Fibroblast of lung (primary cell): ENCODE measurements at regions not wholly inside any gene's neighbourhood (a gene's known extent, or its start where the extent isn't known, plus 50 kb on each side); places are given as distances from the start of the nearest gene placed in this dataset.
A peak's percentile ranks its signal among the peaks of the same experiment; 100 is the strongest.

Source experiments
- DNase-seq, 2 donors: peaks; one replicate each; pipeline versions ENCODE4 v3.0.0 to v3.0.0-alpha.2; 2010; ENCODE audit warnings: low read depth in 2 of 2
- H2AFZ ChIP-seq: 2 replicates; pipeline ENCODE4 v1.5.1; 2012; ENCODE audit warnings: low read length, control low read depth, inconsistent platforms
- H3K27ac ChIP-seq: 2 replicates; pipeline ENCODE4 v1.5.1; 2011; ENCODE audit warnings: low read length, control low read depth; ENCODE audit not compliant: insufficient read depth
- H3K27me3 ChIP-seq: 2 replicates; pipeline ENCODE4 v1.5.1; 2011; ENCODE audit warnings: mild to moderate bottlenecking, low read length; ENCODE audit not compliant: control insufficient read depth, insufficient read depth
- H3K36me3 ChIP-seq: 2 replicates; pipeline ENCODE4 v1.5.1; 2011; ENCODE audit warnings: low read length; ENCODE audit not compliant: control insufficient read depth, insufficient read depth
- H3K4me1 ChIP-seq: 2 replicates; pipeline ENCODE4 v1.5.1; 2011; ENCODE audit warnings: low read length; ENCODE audit not compliant: control insufficient read depth, insufficient read depth; ENCODE audit errors: extremely low read depth
- H3K4me2 ChIP-seq: 2 replicates; pipeline ENCODE4 v1.5.1; 2011; ENCODE audit warnings: low read length, control low read depth; ENCODE audit not compliant: insufficient read depth; ENCODE audit errors: extremely low read depth
- H3K4me3 ChIP-seq, 4 experiments: fragments of 200-600 bp in 1 of 4; sonication (generic) in 1 of 4; replicated peaks in 1 of 4; 2 replicates each; pipeline ENCODE4 v1.5.1; 2011 to 2016; ENCODE audit warnings: low read length in 4 of 4, low read depth in 3 of 4, mild to moderate bottlenecking in 3 of 4, control low read depth in 2 of 4, inconsistent platforms in 1 of 4, mixed read lengths in 1 of 4; ENCODE audit not compliant: insufficient read depth in 1 of 4; ENCODE audit errors: control extremely low read depth in 1 of 4
- H3K79me2 ChIP-seq: 2 replicates; pipeline ENCODE4 v1.5.1; 2012; ENCODE audit warnings: mild to moderate bottlenecking, low read length, inconsistent platforms; ENCODE audit not compliant: control insufficient read depth, insufficient read depth
- H3K9ac ChIP-seq: 2 replicates; pipeline ENCODE4 v1.5.1; 2011; ENCODE audit warnings: mild to moderate bottlenecking, low read length, control low read depth; ENCODE audit not compliant: insufficient read depth
- H3K9me3 ChIP-seq: 2 replicates; pipeline ENCODE4 v1.5.1; 2012; ENCODE audit warnings: low read depth, low read length; ENCODE audit not compliant: control insufficient read depth, insufficient read depth
- H4K20me1 ChIP-seq: 2 replicates; pipeline ENCODE4 v1.5.1; 2011; ENCODE audit warnings: low read length; ENCODE audit not compliant: control insufficient read depth, insufficient read depth; ENCODE audit errors: extremely low read depth
- CTCF ChIP-seq, 2 donors: IDR thresholded peaks in 1 of 2; conservative IDR thresholded peaks in 1 of 2; 1 replicate in 1 of 2; 2 replicates in 1 of 2; pipeline ENCODE4 v1.5.1; 2011 to 2012; ENCODE audit warnings: low read length in 2 of 2, control low read depth in 1 of 2, inconsistent platforms in 1 of 2, low read depth in 1 of 2, mild to moderate bottlenecking in 1 of 2
- EZH2 ChIP-seq: IDR thresholded peaks from 2 replicates; pipeline ENCODE4 v1.5.1; 2012; ENCODE audit warnings: low read length, control low read depth, mild to moderate bottlenecking; ENCODE audit errors: missing control alignments

DNA sequence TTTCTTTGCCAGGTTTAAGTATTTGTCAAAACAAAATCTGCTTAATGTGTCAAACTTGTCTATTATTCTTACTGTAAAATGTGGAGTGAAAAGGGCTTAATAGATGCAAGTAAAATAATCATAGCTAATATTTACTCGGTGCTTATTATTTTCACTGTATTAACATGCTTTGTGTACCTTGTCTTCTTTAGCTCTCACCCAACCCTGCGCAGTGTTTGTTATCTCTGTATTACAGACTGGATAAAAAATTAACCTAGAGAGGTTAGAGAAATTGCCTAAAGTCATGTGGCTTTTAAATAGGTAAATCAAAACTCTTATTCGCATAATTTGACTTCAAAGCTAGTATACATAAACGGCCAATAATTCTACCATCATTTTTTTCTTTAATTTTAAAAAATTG, 1864.8 kb downstream of the MAT2B start:
- Histone ChIP-seq H3K27ac (no peak overlapping the region), H3K4me2 (no peak overlapping the region), H3K9me3 (no peaks in the 10 kb centered on the region), H3K4me1 (no peaks in the 10 kb centered on the region), H3K27me3 (no peaks in the 10 kb centered on the region), H3K4me3 (no peak overlapping the region), H3K36me3 (no peaks in the 10 kb centered on the region), H2AFZ (no peak overlapping the region), H3K79me2 (no peaks in the 10 kb centered on the region), H3K9ac (no peak overlapping the region), H4K20me1 (no peaks in the 10 kb centered on the region)
- DNase-seq: no peak
- TF ChIP-seq EZH2 (no peak), CTCF (conservative IDR thresholded peaks at IDR 0.05 in 1 of 2, IDR thresholded peaks at IDR 0.05 in 1 of 2; ENCODE audit: low read depth in 1 of 2, low read length in 2 of 2) (no peak)

DNA sequence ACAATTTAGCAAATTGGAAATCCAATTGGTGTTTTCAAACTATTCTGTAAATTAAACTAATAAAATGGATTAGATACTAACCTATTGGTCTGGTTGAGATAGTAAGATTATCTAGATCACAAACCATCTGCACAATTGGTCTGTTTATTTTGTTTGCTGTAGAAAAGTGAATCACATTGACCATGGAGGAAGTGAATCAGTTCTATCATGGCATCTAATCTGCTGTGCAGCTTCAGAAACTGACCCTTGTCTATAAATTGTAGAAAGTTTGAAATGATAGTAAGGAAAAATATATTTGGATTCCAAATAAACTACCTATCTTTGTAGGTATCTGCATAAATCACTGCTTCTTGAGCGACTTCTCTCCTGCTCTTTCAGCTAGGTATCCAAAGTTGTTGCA, 1865.4 kb downstream of the MAT2B start:
- no peak overlapping the region for H3K4me3 ChIP-seq
- H3K27me3 ChIP-seq: no peaks in the 10 kb centered on the region
- no peak overlapping the region for H3K27ac ChIP-seq
- no peaks in the 10 kb centered on the region for H3K79me2 ChIP-seq
- DNase-seq: peak; percentile 17 to 42
- no peaks in the 10 kb centered on the region for H3K4me1 ChIP-seq
- H3K9ac ChIP-seq: no peak overlapping the region
- no peaks in the 10 kb centered on the region for H4K20me1 ChIP-seq
- TF ChIP-seq EZH2: no peak
- TF ChIP-seq CTCF (conservative IDR thresholded peaks at IDR 0.05 in 1 of 2, IDR thresholded peaks at IDR 0.05 in 1 of 2; ENCODE audit: low read depth in 1 of 2, low read length in 2 of 2): no peak
- no peaks in the 10 kb centered on the region for H3K9me3 ChIP-seq
- no peak overlapping the region for H2AFZ ChIP-seq
- no peak overlapping the region for H3K4me2 ChIP-seq
- H3K36me3 ChIP-seq: no peaks in the 10 kb centered on the region

DNA sequence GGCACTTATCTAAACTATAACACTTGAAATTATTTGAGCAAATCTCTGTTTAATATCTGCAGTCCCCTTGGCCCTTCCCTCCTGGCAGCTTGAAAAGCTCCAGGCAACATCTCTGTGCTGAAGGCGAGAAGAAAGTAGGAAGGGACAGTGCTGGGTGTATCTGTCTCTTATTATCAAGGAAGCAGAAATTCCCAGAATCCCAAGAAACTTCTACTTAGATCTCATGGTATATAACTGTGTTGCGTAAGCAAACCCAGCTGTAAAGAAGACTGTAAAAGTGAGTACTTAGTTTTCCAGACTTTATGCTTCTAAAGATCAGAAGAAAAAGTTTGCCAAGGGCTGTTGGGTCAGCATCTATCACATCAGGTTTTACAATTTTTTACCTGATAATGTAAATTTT, 1869.8 kb downstream of the MAT2B start:
- no peak for TF ChIP-seq CTCF (conservative IDR thresholded peaks at IDR 0.05 in 1 of 2, IDR thresholded peaks at IDR 0.05 in 1 of 2; ENCODE audit: low read depth in 1 of 2, low read length in 2 of 2)
- no peak for TF ChIP-seq EZH2
- Histone ChIP-seq H4K20me1 (no peaks in the 10 kb centered on the region), H3K4me1 (no peaks in the 10 kb centered on the region), H3K27ac (no peak overlapping the region), H3K4me3 (no peak overlapping the region), H3K9me3 (no peaks in the 10 kb centered on the region), H3K27me3 (no peaks in the 10 kb centered on the region), H3K4me2 (no peak overlapping the region), H3K9ac (no peak overlapping the region), H3K36me3 (no peaks in the 10 kb centered on the region), H2AFZ (no peak overlapping the region), H3K79me2 (no peaks in the 10 kb centered on the region)
- DNase-seq: no peak
